Suprapubic skin (tissue), 4 donors: ENCODE measurements at regions not wholly inside any gene's neighbourhood (a gene's known extent, or its start where the extent isn't known, plus 50 kb on each side); places are given as distances from the start of the nearest gene placed in this dataset.

Source experiments
- DNase-seq, 2 donors: peaks; one replicate each; pipeline ENCODE4 v3.0.0-alpha.2; 2019; ENCODE audit warnings: low spot score in 2 of 2
- H3K27ac ChIP-seq: fragments of 200-600 bp; sonication (generic); one replicate; pipeline ENCODE4 v1.5.1; 2019
- H3K27me3 ChIP-seq: fragments of 200-600 bp; sonication (generic); one replicate; pipeline ENCODE4 v1.5.1; 2019
- H3K36me3 ChIP-seq: fragments of 200-600 bp; sonication (generic); one replicate; pipeline ENCODE4 v1.5.1; 2019
- H3K4me1 ChIP-seq: fragments of 200-600 bp; sonication (generic); one replicate; pipeline ENCODE4 v1.5.1; 2019
- H3K4me3 ChIP-seq: fragments of 200-600 bp; sonication (generic); one replicate; pipeline ENCODE4 v1.5.1; 2019; ENCODE audit warnings: mild to moderate bottlenecking
- H3K9me3 ChIP-seq: fragments of 200-600 bp; sonication (generic); one replicate; pipeline ENCODE4 v1.5.1; 2019
- CTCF ChIP-seq, 2 donors: fragments of 200-600 bp in 1 of 2; fragments of 450-650 bp in 1 of 2; sonication (generic) in 1 of 2; IDR thresholded peaks; one replicate each; pipeline ENCODE4 v1.5.1; 2016 to 2019; ENCODE audit warnings: antibody characterized with exemption in 2 of 2, mild to moderate bottlenecking in 1 of 2, moderate library complexity in 1 of 2
- EP300 ChIP-seq: sonication (generic); formaldehyde crosslinking; IDR thresholded peaks from one replicate; pipeline ENCODE4 v1.6.1; 2017; ENCODE audit warnings: antibody characterized with exemption
- POLR2A ChIP-seq, 2 donors: fragments of 450-650 bp; IDR thresholded peaks; one replicate each; pipeline ENCODE4 v1.6.1; 2017; ENCODE audit warnings: antibody characterized with exemption in 2 of 2, mild to moderate bottlenecking in 2 of 2, moderate library complexity in 2 of 2
- POLR2AphosphoS5 ChIP-seq, 3 donors: sonication (generic); formaldehyde crosslinking; IDR thresholded peaks; one replicate each; pipeline ENCODE4 v1.6.1; 2017; ENCODE audit warnings: antibody characterized with exemption in 3 of 3
- WGBS: methylation state at CpG from one replicate; pipeline ENCODE4 v1.1.5; 2018; 5-methylcytosine and 5-hydroxymethylcytosine counted together

DNA sequence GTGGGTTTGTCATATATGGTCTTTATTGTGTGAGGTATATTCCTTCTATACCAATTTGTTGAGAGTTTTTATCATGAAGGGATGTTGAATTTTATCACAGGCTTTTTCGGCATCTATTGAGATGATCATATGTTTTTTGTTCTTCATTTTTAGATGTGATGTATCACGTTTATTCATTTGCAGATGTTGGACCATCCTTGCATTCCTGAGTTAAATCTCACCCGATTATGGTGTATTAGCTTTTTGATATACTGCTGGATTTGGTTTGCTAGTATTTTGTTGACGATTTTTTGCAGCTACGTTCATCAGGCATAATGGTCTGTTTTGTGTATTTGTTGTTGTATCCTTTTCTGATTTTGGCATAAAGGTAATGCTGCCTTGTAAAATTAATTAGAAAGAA, 311.0 kb downstream of the PTEN start:
- H3K4me1 ChIP-seq, result no peaks in the 10 kb centered on the region
- no peak for DNase-seq
- TF ChIP-seq POLR2AphosphoS5 (IDR thresholded peaks at IDR 0.05) (no peak), CTCF (IDR thresholded peaks at IDR 0.05) (no peak)
- H3K36me3 ChIP-seq, result no peaks in the 10 kb centered on the region
- 91% methylated on average over 5 of the region's 5 CpGs for WGBS
- H3K27me3 ChIP-seq, result no peaks in the 10 kb centered on the region
- no peak overlapping the region for H3K4me3 ChIP-seq
- H3K9me3 ChIP-seq, result peaks cover 10% of the 10 kb centered on the region
- no peak overlapping the region for H3K27ac ChIP-seq

GRCh38 chr10:88178758-88179157, 315.3 kb downstream of the PTEN start:
- no peaks in the 10 kb centered on the region for H3K27me3 ChIP-seq
- peaks cover 10% of the 10 kb centered on the region for H3K9me3 ChIP-seq
- no peak overlapping the region for H3K27ac ChIP-seq
- no peak for DNase-seq
- H3K4me3 ChIP-seq, result no peak overlapping the region
- TF ChIP-seq EP300, result no peak
- no peaks in the 10 kb centered on the region for H3K36me3 ChIP-seq
- H3K4me1 ChIP-seq, result no peaks in the 10 kb centered on the region

DNA sequence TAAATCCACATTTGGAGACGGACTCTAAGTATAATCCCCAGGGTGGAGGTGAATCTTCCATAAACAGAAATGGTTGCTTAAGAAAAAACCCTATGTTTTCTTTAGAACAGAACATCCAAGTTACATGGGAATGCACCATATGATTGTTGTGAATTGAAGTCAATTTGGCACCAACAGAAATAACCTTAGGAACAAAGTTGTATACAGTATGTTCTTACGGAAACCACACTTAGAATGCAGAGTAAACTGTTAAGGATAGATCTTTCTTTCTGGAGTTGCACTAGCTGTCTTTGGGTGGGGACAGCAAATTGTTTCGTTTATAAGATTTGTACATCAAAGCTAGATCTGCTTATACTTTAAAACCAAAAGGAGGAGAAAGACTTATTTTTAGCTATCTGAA, 316.4 kb downstream of the PTEN start:
- Histone ChIP-seq H3K9me3 (peaks cover 10% of the 10 kb centered on the region), H3K4me3 (no peak overlapping the region), H3K27ac (no peak overlapping the region), H3K36me3 (no peaks in the 10 kb centered on the region), H3K4me1 (no peaks in the 10 kb centered on the region), H3K27me3 (no peaks in the 10 kb centered on the region)
- no peak for TF ChIP-seq EP300
- TF ChIP-seq POLR2AphosphoS5 (IDR thresholded peaks at IDR 0.05), result no peak
- TF ChIP-seq POLR2A (IDR thresholded peaks at IDR 0.05), result no peak
- no peak for TF ChIP-seq CTCF (IDR thresholded peaks at IDR 0.05)
- 84% methylated on average over 3 of the region's 3 CpGs for WGBS
- no peak for DNase-seq

DNA sequence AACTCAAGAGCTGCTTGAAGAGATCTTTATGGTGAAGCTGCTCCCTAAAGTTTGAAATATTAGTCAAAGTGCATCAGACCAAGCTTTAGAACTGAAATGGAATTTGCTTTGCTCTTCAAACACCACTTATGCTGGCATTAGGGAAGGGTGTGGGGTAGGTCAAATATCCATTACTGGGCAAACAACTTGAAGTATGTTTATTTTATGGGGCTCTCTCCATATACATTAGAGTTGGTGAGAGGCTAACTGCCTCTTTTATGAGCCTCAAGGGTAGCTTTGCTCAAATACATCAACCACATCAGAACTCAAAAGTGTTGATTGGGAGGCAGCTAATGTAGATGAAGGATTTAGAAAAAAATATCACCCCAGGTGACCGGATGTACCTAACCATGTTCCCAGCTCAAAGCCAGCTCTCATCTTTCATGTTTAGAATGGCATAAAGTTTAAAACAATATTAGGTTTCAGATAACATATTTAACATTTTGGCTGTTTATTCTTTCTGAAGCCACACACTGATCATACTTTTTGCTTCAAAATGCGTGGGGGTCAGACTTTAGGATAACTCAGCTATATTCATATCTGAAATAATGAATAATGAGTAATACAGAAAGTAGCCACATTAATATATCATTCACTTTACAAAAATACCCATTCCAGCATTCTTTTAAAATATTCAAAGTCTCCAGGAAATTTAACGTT, 318.6 kb downstream of the PTEN start:
- Histone ChIP-seq H3K4me1 (no peaks in the 10 kb centered on the region), H3K36me3 (no peaks in the 10 kb centered on the region), H3K4me3 (no peak overlapping the region), H3K27me3 (no peaks in the 10 kb centered on the region), H3K9me3 (peaks cover 3% of the 10 kb centered on the region), H3K27ac (no peak overlapping the region)
- WGBS, result 90% methylated on average over 3 of the region's 3 CpGs
- TF ChIP-seq CTCF (IDR thresholded peaks at IDR 0.05) (no peak), POLR2A (IDR thresholded peaks at IDR 0.05) (no peak), EP300 (no peak), POLR2AphosphoS5 (IDR thresholded peaks at IDR 0.05) (no peak)
- DNase-seq, result no peak

- TF ChIP-seq EP300, result no peak
- no peak for TF ChIP-seq POLR2A (IDR thresholded peaks at IDR 0.05)
- no peak for TF ChIP-seq CTCF (IDR thresholded peaks at IDR 0.05)
- no peak for TF ChIP-seq POLR2AphosphoS5 (IDR thresholded peaks at IDR 0.05)
- no peak overlapping the region for H3K27ac ChIP-seq
- H3K4me1 ChIP-seq, result no peaks in the 10 kb centered on the region
- no peaks in the 10 kb centered on the region for H3K9me3 ChIP-seq
- DNase-seq, result no peak
- no peaks in the 10 kb centered on the region for H3K36me3 ChIP-seq
- H3K4me3 ChIP-seq, result no peak overlapping the region
- no peaks in the 10 kb centered on the region for H3K27me3 ChIP-seq
Measured at GRCh38 chr10:88182601-88182930, 319.1 kb downstream of the PTEN start.
